IPS DF 4.7 (cell line): ENCODE measurements at regions not wholly inside any gene's neighbourhood (a gene's known extent, or its start where the extent isn't known, plus 50 kb on each side); places are given as distances from the start of the nearest gene placed in this dataset.
"Not testable (repeated sequence)": the region's sequence is repeated elsewhere in the genome, so short reads cannot be mapped to it uniquely, and the experiment has no call there.

Experiments
- DNase-seq: peaks from one replicate; pipeline ENCODE4 v3.0.0-alpha.2; 2013; ENCODE audit warnings: low spot score; ENCODE audit errors: extremely low read depth

- no peak for DNase-seq
Measured at GRCh38 chr13:37303606-37304005, 198.1 kb upstream of the CSNK1A1L start.

GRCh38 chr13:37302686-37303085 is 197.2 kb upstream of the CSNK1A1L start:
- no peak for DNase-seq

GRCh38 chr13:37295573-37295972 is 190.1 kb upstream of the CSNK1A1L start:
- no peak for DNase-seq

GRCh38 chr13:37295071-37295470 is 189.6 kb upstream of the CSNK1A1L start:
- DNase-seq: no peak

- DNase-seq: no peak
Measured at GRCh38 chr13:37294472-37294871, 189.0 kb upstream of the CSNK1A1L start.

GRCh38 chr13:37293295-37293694 is 187.8 kb upstream of the CSNK1A1L start:
- no peak for DNase-seq

GRCh38 chr13:37290716-37291505 is 185.4 kb upstream of the CSNK1A1L start:
- DNase-seq: no peak

GRCh38 chr13:37289212-37289935 is 183.9 kb upstream of the CSNK1A1L start:
- DNase-seq: no peak

- no peak for DNase-seq
Measured at GRCh38 chr13:37288057-37288720, 182.7 kb upstream of the CSNK1A1L start.

- not testable (repeated sequence) for DNase-seq
Measured at GRCh38 chr13:37280231-37280630, 174.8 kb upstream of the CSNK1A1L start.

GRCh38 chr13:37277435-37278144 is 172.1 kb upstream of the CSNK1A1L start:
- no peak for DNase-seq

- DNase-seq: no peak
Measured at GRCh38 chr13:37277007-37277406, 171.5 kb upstream of the CSNK1A1L start.

GRCh38 chr13:37274569-37275497 is 169.4 kb upstream of the CSNK1A1L start:
- no peak for DNase-seq

- DNase-seq: no peak
Measured at GRCh38 chr13:37273836-37274235, 168.4 kb upstream of the CSNK1A1L start.

- DNase-seq: no peak
Measured at GRCh38 chr13:37270226-37271001, 164.9 kb upstream of the CSNK1A1L start.

- DNase-seq: no peak
Measured at GRCh38 chr13:37263871-37264270, 158.4 kb upstream of the CSNK1A1L start.

- DNase-seq: no peak
Measured at GRCh38 chr13:37257706-37258105, 152.2 kb upstream of the CSNK1A1L start.

GRCh38 chr13:37257051-37257450 is 151.6 kb upstream of the CSNK1A1L start:
- DNase-seq: no peak

GRCh38 chr13:37241786-37242185 is 136.3 kb upstream of the CSNK1A1L start:
- no peak for DNase-seq

GRCh38 chr13:37230346-37230745 is 124.9 kb upstream of the CSNK1A1L start:
- DNase-seq: no peak
